GM12878 (cell line): ENCODE measurements at regions not wholly inside any gene's neighbourhood (a gene's known extent, or its start where the extent isn't known, plus 50 kb on each side); places are given as distances from the start of the nearest gene placed in this dataset.

ENCODE experiments used
- ATAC-seq: fragments of 200-7000 bp; cut with Tn5 transposase; 3 replicates; pipeline ENCODE4 v1.9.1; 2020; ENCODE audit warnings: mild to moderate bottlenecking, moderate library complexity
- BruUV-seq: library from RNA; stranded (reverse); fragments of 400-500 nt; replicated peaks from 2 replicates; lab custom pipeline; 2021; lab: Mats Ljungman, UMichigan
- CTCF ChIA-PET: fragments of 300-600 bp; sonication (Branson Sonifier 250); formaldehyde crosslinking; extraction: SDS; loops from one replicate; lab custom pipeline; 2021; ENCODE audit warnings: inconsistent platforms; lab: Yijun Ruan, JAX
- POLR2A ChIA-PET: fragments of 350-600 bp; formaldehyde crosslinking; extraction: SDS; loops from one replicate; lab custom pipeline; 2021; ENCODE audit warnings: inconsistent platforms; lab: Charles Lee
- RAD21 ChIA-PET: fragments of 300-600 bp; sonication (Branson Sonifier 250); formaldehyde crosslinking; loops from one replicate; lab custom pipeline; 2023; ENCODE audit warnings: antibody characterized with exemption; ENCODE audit not compliant: unreplicated experiment; lab: Charles Lee
- SMC1A ChIA-PET: fragments of 300-600 bp; sonication (Branson Sonifier 250); formaldehyde crosslinking; loops from one replicate; lab custom pipeline; 2023; ENCODE audit not compliant: unreplicated experiment, uncharacterized antibody; lab: Charles Lee
- DNase-seq: peaks from one replicate; pipeline ENCODE4 v3.0.0-alpha.2; 2011; ENCODE audit warnings: low read depth, low spot score
- FAIRE-seq: peaks from 3 replicates; lab custom pipeline; 2011; peaks lifted over from hg19 to GRCh38; lab: Jason Lieb, UNC
- H2AFZ ChIP-seq: 2 replicates; pipeline ENCODE4 v1.6.0; 2011; ENCODE audit warnings: low read depth, low read length, control low read depth; ENCODE audit not compliant: control insufficient read depth
- H3K27ac ChIP-seq: 2 replicates; pipeline ENCODE4 v1.5.1; 2011; ENCODE audit warnings: control low read depth; ENCODE audit not compliant: control insufficient read depth, insufficient read depth
- H3K27me3 ChIP-seq, 2 experiments: replicated peaks in 1 of 2; 2 replicates each; pipeline versions ENCODE4 v1.6.0 to v1.6.1; 2011; ENCODE audit warnings: low read length in 1 of 2; ENCODE audit not compliant: control insufficient read depth in 2 of 2, insufficient read depth in 2 of 2
- H3K36me3 ChIP-seq, 2 experiments: 2 replicates each; pipeline ENCODE4 v1.5.1; 2011; ENCODE audit warnings: low read length in 1 of 2; ENCODE audit not compliant: control insufficient read depth in 2 of 2, insufficient read depth in 2 of 2
- H3K4me1 ChIP-seq: 2 replicates; pipeline ENCODE4 v1.6.1; 2011; ENCODE audit warnings: mild to moderate bottlenecking, low read length, moderate library complexity, mixed read lengths; ENCODE audit not compliant: control insufficient read depth, insufficient read depth
- H3K4me2 ChIP-seq: 2 replicates; pipeline ENCODE4 v1.6.0; 2011; ENCODE audit warnings: control low read depth; ENCODE audit not compliant: control insufficient read depth, insufficient read depth
- H3K4me3 ChIP-seq: fragments of 200-600 bp; sonication (generic); 2 replicates; pipeline ENCODE4 v1.5.1; 2016
- H3K79me2 ChIP-seq: 2 replicates; pipeline ENCODE4 v1.6.0; 2011; ENCODE audit warnings: low read length; ENCODE audit not compliant: control insufficient read depth, insufficient read depth
- H3K9ac ChIP-seq: 2 replicates; pipeline ENCODE4 v1.8.0; 2011; ENCODE audit warnings: low read length, control low read depth, mixed read lengths; ENCODE audit not compliant: control insufficient read depth, insufficient read depth
- H3K9me3 ChIP-seq: replicated peaks from 3 replicates; pipeline ENCODE4 v1.5.1; 2011; ENCODE audit warnings: mild to moderate bottlenecking, low read length; ENCODE audit not compliant: control insufficient read depth, insufficient read depth
- H4K20me1 ChIP-seq: 2 replicates; pipeline ENCODE4 v1.6.0; 2011; ENCODE audit not compliant: control insufficient read depth, insufficient read depth
- CHD4 ChIP-seq: fragments of 200-600 bp; sonication (generic); IDR thresholded peaks from 2 replicates; pipeline ENCODE4 v1.6.1; 2016; ENCODE audit warnings: mild to moderate bottlenecking
- CUX1 ChIP-seq: IDR thresholded peaks from 2 replicates; pipeline ENCODE4 v1.6.1; 2012; ENCODE audit warnings: improper control_type of control experiment, low read depth, low read length; ENCODE audit not compliant: insufficient replicate concordance
- DPF2 ChIP-seq: fragments of 450-650 bp; IDR thresholded peaks from 2 replicates; pipeline ENCODE4 v1.6.1; 2017; ENCODE audit warnings: mild to moderate bottlenecking
- RUNX3 ChIP-seq: IDR thresholded peaks from 2 replicates; pipeline ENCODE4 v1.6.1; 2012; ENCODE audit warnings: low read length, inconsistent platforms
- SKIL ChIP-seq: fragments of 450-650 bp; IDR thresholded peaks from 2 replicates; pipeline ENCODE4 v1.6.1; 2017; ENCODE audit warnings: mild to moderate bottlenecking, low read depth, inconsistent platforms; ENCODE audit not compliant: poor library complexity, severe bottlenecking
- SREBF2 ChIP-seq: IDR thresholded peaks from 2 replicates; pipeline ENCODE4 v1.6.1; 2012; ENCODE audit warnings: mild to moderate bottlenecking, low read length
- SRF ChIP-seq, 2 experiments: IDR thresholded peaks; 2 replicates each; pipeline ENCODE4 v1.6.1; 2011; ENCODE audit warnings: low read depth in 2 of 2, low read length in 2 of 2, mild to moderate bottlenecking in 1 of 2, moderate library complexity in 1 of 2
- STAT3 ChIP-seq: IDR thresholded peaks from 2 replicates; pipeline ENCODE4 v1.6.1; 2011; ENCODE audit warnings: low read depth, low read length, improper control_type of control experiment
- WRNIP1 ChIP-seq: IDR thresholded peaks from 2 replicates; pipeline ENCODE4 v1.6.1; 2011; ENCODE audit warnings: low read depth, low read length, improper control_type of control experiment, borderline replicate concordance
- ZNF24 ChIP-seq: fragments of 450-650 bp; IDR thresholded peaks from 2 replicates; pipeline ENCODE4 v1.6.1; 2017; ENCODE audit warnings: antibody characterized with exemption, mild to moderate bottlenecking
- WGBS: methylation state at CpG from one replicate; pipeline ENCODE4 v1.1.6; 2016; ENCODE audit warnings: low lambda C conversion rate; ENCODE audit not compliant: insufficient replicate concordance, insufficient coverage; ENCODE audit errors: missing lambda C conversion rate; 5-methylcytosine and 5-hydroxymethylcytosine counted together
- in situ Hi-C: fragments of 300-500 bp; cut with MboI; formaldehyde crosslinking; loops from 9 replicates; pipeline ENCODE4 v1.14.3; 2018; ENCODE audit warnings: mixed read lengths
- intact Hi-C: fragments of 100-400 bp; cut with micrococcal nuclease; formaldehyde crosslinking; loops from one replicate; pipeline ENCODE4 v1.14.2; 2022; ENCODE audit not compliant: unreplicated experiment

GRCh38 chr7:106464651-106465050 lies 179.9 kb upstream of the NAMPT start:
- H3K9ac ChIP-seq: no peak overlapping the region
- BruUV-seq: no TSS peak

More at GRCh38 chr7:106464651-106465050, 179.9 kb upstream of the NAMPT start:
- intact Hi-C loops (loop anchor here (5.0 to 10.0 kb wide), 4 partner anchors 97 to 410 kb away; partner anchors contain the start of gene NAMPT), in situ Hi-C loops (loop anchor here (5.0 kb wide), 1 partner anchor 287 kb away; no protein-coding TSS in a partner anchor)
- TF ChIP-seq CUX1 (no peak), WRNIP1 (no peak), SKIL (no peak), SRF (IDR thresholded peaks at IDR 0.05; ENCODE audit: low read depth in 2 of 2, low read length in 2 of 2) (no peak), RUNX3 (no peak), ZNF24 (no peak), CHD4 (no peak), SREBF2 (no peak), STAT3 (no peak), DPF2 (no peak)
- no peaks in the 10 kb centered on the region for H3K9me3 ChIP-seq
- 17% methylated on average over 2 of the region's 2 CpGs for WGBS
- H3K27ac ChIP-seq: peak overlapping the region; percentile 7; the same call in 1 of the 2 replicates
- no peaks in the 10 kb centered on the region for H3K79me2 ChIP-seq
- peaks cover 12% of the 10 kb centered on the region for H3K4me1 ChIP-seq
- no peaks in the 10 kb centered on the region for H3K27me3 ChIP-seq
- no peak for FAIRE-seq
- ChIA-PET CTCF (interaction anchor here (0.9 to 10.0 kb wide), 15 partner anchors 11 to 406 kb away, joined by 3 to 530 read pairs (median 4); no protein-coding TSS in a partner anchor), POLR2A (interaction anchor here (1.4 to 2.1 kb wide), 2 partner anchors 284 to 286 kb away, joined by 3 to 8 read pairs; no protein-coding TSS in a partner anchor), RAD21 (interaction anchor here (0.9 to 6.9 kb wide), 8 partner anchors 9 to 287 kb away, joined by 3 to 311 read pairs (median 4); no protein-coding TSS in a partner anchor), SMC1A (interaction anchor here (1.0 to 6.0 kb wide), 11 partner anchors 10 to 407 kb away, joined by 3 to 390 read pairs (median 4); no protein-coding TSS in a partner anchor)
- no peak overlapping the region for H3K4me3 ChIP-seq
- peak overlapping the region; percentile 27; the same call in 1 of the 2 replicates for H3K4me2 ChIP-seq
- no peaks in the 10 kb centered on the region for H4K20me1 ChIP-seq
- ATAC-seq: peak; percentile 20
- H2AFZ ChIP-seq: no peak overlapping the region
- no peak for DNase-seq
- no peaks in the 10 kb centered on the region for H3K36me3 ChIP-seq
